ENCODE measurements at regions not wholly inside any gene's neighbourhood (a gene's known extent, or its start where the extent isn't known, plus 50 kb on each side); places are given as distances from the start of the nearest gene placed in this dataset.

DNA sequence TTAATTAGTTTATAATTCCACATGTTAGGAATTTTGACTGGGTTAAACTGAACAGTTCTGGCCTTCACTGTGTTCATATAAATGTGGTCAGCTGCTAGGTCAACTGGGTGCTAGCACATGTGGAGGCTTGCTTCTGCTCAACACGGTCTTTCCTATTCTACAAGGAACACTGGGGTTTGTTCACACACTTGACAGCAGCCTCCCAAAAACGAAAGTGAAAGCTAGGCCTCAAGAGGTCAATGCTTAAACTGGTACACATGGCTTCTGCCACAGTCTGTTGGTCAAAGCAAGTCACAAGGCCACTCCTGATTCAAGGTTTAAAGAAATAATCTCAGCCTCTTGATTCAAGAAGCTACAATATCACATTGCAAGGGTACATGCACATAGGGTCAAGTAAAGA lies 126.5 kb downstream of the QDPR start:
- H3K27me3 ChIP-seq (ENCODE audit: insufficient read depth, low read length, poor library complexity, severe bottlenecking), result no peaks in the 10 kb centered on the region
- H3K9me2 ChIP-seq (replicated peaks; ENCODE audit: low read depth, low read length), result no peaks in the 10 kb centered on the region
- H3K4me2 ChIP-seq (ENCODE audit: low read depth, low read length, poor library complexity, severe bottlenecking), result peak overlapping the region; percentile 52
- H3K4me3 ChIP-seq (ENCODE audit: low read length, poor library complexity, severe bottlenecking), result peak overlapping the region; percentile 15
- H3F3A ChIP-seq (ENCODE audit: low read depth), result no peaks in the 10 kb centered on the region
- H3K4me1 ChIP-seq (ENCODE audit: insufficient read depth, low read length, poor library complexity, severe bottlenecking), result no peaks in the 10 kb centered on the region
- TF ChIP-seq CTCF (conservative IDR thresholded peaks at IDR 0.05; ENCODE audit: low read length) (no peak), EZH2phosphoT487 (IDR thresholded peaks at IDR 0.05; ENCODE audit: borderline replicate concordance) (no peak)
- no peaks in the 10 kb centered on the region for H3K36me3 ChIP-seq (ENCODE audit: insufficient read depth, low read length)
- no peak overlapping the region for H3K9ac ChIP-seq (ENCODE audit: low read depth, low read length, poor library complexity, severe bottlenecking)
- H4K20me1 ChIP-seq (ENCODE audit: insufficient read depth, low read length, poor library complexity, severe bottlenecking), result no peaks in the 10 kb centered on the region
- H2AFZ ChIP-seq (ENCODE audit: low read length), result peak overlapping the region; percentile 63
- no peaks in the 10 kb centered on the region for H3K9me3 ChIP-seq (ENCODE audit: insufficient read depth, low read depth, low read length)
- H3K79me2 ChIP-seq (ENCODE audit: insufficient read depth, low read length), result no peaks in the 10 kb centered on the region

- TF ChIP-seq EZH2phosphoT487 (IDR thresholded peaks at IDR 0.05; ENCODE audit: borderline replicate concordance) (no peak), CTCF (conservative IDR thresholded peaks at IDR 0.05; ENCODE audit: low read length) (no peak)
- H3K9me3 ChIP-seq (ENCODE audit: insufficient read depth, low read depth, low read length), result no peaks in the 10 kb centered on the region
- no peak overlapping the region for H3K4me2 ChIP-seq (ENCODE audit: low read depth, low read length, poor library complexity, severe bottlenecking)
- no peaks in the 10 kb centered on the region for H3K36me3 ChIP-seq (ENCODE audit: insufficient read depth, low read length)
- H3K9me2 ChIP-seq (replicated peaks; ENCODE audit: low read depth, low read length), result no peaks in the 10 kb centered on the region
- H3K4me1 ChIP-seq (ENCODE audit: insufficient read depth, low read length, poor library complexity, severe bottlenecking), result no peaks in the 10 kb centered on the region
- H2AFZ ChIP-seq (ENCODE audit: low read length), result no peak overlapping the region
- no peaks in the 10 kb centered on the region for H3K27me3 ChIP-seq (ENCODE audit: insufficient read depth, low read length, poor library complexity, severe bottlenecking)
- H4K20me1 ChIP-seq (ENCODE audit: insufficient read depth, low read length, poor library complexity, severe bottlenecking), result no peaks in the 10 kb centered on the region
- no peak overlapping the region for H3K9ac ChIP-seq (ENCODE audit: low read depth, low read length, poor library complexity, severe bottlenecking)
- H3K79me2 ChIP-seq (ENCODE audit: insufficient read depth, low read length), result no peaks in the 10 kb centered on the region
- no peaks in the 10 kb centered on the region for H3F3A ChIP-seq (ENCODE audit: low read depth)
- H3K4me3 ChIP-seq (ENCODE audit: low read length, poor library complexity, severe bottlenecking), result no peak overlapping the region
Observed at GRCh38 chr4:17380347-17380746, 131.5 kb downstream of the QDPR start.

GRCh38 chr4:17376205-17376604 lies 135.7 kb downstream of the QDPR start:
- Histone ChIP-seq H4K20me1 (ENCODE audit: insufficient read depth, low read length, poor library complexity, severe bottlenecking) (no peaks in the 10 kb centered on the region), H3K4me3 (ENCODE audit: low read length, poor library complexity, severe bottlenecking) (no peak overlapping the region), H3F3A (ENCODE audit: low read depth) (no peaks in the 10 kb centered on the region), H2AFZ (ENCODE audit: low read length) (no peak overlapping the region), H3K79me2 (ENCODE audit: insufficient read depth, low read length) (no peaks in the 10 kb centered on the region), H3K9ac (ENCODE audit: low read depth, low read length, poor library complexity, severe bottlenecking) (no peak overlapping the region), H3K4me1 (ENCODE audit: insufficient read depth, low read length, poor library complexity, severe bottlenecking) (no peaks in the 10 kb centered on the region), H3K36me3 (ENCODE audit: insufficient read depth, low read length) (no peaks in the 10 kb centered on the region), H3K9me2 (replicated peaks; ENCODE audit: low read depth, low read length) (no peaks in the 10 kb centered on the region), H3K27me3 (ENCODE audit: insufficient read depth, low read length, poor library complexity, severe bottlenecking) (no peaks in the 10 kb centered on the region), H3K4me2 (ENCODE audit: low read depth, low read length, poor library complexity, severe bottlenecking) (no peak overlapping the region), H3K9me3 (ENCODE audit: insufficient read depth, low read depth, low read length) (no peaks in the 10 kb centered on the region)
- TF ChIP-seq CTCF (conservative IDR thresholded peaks at IDR 0.05; ENCODE audit: low read length) (no peak), EZH2phosphoT487 (IDR thresholded peaks at IDR 0.05; ENCODE audit: borderline replicate concordance) (no peak)

Measured in Loucy (cell line).